ENCODE measurements at regions not wholly inside any gene's neighbourhood (a gene's known extent, or its start where the extent isn't known, plus 50 kb on each side); places are given as distances from the start of the nearest gene placed in this dataset.

DNA sequence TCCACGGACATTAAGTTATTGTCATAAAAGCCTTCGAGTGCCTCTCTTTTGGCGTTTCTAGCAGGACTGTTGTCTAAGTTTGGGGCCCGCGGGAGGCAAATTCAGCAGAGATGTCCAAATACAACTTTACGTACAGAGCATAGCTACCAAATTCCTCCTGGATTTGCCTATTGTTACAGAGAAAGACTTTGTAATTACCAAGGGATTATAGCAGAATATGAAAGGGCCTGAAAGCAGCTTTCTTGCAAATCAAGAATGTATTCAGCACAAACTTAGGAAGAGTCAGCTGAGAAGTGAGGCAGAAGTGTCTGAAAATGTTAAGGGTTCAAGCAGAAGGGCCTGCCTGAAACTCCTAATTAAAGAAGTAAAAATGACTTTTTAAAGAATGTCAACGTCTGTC lies 1053.5 kb upstream of the TENM3 start:
- DNase-seq (ENCODE audit: low spot score) = no peak

DNA sequence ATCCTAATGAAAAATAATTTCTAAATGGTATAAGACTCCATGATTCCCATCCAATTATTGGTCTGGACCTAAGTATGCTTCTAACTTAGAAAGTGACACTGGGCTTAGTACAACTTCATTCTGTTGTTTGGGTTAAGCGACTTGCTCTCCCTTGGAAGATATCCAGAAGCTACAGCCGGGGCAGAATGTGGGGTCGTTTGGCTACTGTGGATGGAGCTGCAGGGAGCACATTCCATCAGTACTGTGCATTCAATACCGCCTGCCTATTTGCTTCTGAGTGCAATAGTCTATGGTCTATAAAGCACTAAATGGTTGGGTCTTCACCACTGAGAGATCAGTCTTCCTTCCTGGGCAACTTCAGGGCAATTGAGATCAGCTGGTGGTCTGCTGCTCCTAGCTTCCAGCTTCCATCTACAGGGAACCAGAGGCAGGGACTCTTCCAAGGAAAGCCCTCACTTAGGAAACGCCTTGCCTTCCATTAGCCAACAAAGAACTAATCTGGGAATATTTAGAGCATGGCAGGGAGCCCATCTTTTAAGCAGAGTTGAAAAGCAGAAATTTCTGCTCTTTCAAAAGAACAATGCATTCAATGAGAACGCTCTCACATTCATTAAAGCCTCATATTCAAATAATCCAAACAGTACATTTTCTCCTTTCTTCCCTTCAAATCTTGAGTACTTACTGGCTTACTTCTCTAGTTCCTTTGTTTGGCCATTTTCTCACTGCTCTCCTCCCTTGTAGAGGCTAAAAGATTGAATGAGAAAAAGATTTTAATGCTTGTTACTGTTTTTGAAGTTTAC lies 1049.9 kb upstream of the TENM3 start:
- no peak for DNase-seq (ENCODE audit: low spot score)

DNA sequence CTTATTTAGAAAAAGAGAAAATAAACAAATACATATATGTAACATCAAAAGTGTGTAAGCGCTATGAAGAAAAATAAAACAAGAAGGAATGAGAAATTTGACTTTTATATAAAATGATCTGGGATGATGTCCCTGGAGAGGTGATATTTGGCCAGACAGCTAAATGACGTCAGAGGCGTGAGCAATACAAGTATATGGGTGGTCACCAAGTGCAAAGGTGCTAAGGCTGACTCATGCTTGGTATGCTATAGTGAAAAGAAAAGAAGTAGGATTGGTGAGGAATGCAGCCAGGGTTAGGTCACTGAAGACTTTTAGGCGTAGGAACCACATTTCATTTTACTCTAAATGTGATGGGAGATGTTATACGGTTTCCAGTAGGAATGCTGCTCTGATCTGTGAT lies 1049.1 kb upstream of the TENM3 start:
- DNase-seq (ENCODE audit: low spot score) = no peak

DNA sequence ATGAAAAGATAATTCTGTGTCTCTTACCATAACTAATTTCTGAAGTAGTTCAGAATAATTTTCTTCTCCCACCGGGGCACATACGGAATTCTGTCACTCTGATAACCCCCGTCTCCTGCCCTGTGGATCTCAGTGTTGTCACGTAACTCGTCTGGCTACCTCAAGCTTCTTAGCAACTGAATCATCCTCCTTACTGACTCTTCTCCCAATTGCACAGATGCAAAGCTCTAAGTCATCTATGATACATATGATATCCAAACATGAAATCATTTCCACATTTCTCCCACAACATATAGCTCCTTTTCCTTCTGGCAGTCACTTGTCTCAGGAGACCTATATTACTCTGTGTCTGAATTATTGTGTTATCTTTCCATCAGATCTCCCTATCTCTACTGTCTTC lies 1043.1 kb upstream of the TENM3 start:
- no peak for DNase-seq (ENCODE audit: low spot score)

DNA sequence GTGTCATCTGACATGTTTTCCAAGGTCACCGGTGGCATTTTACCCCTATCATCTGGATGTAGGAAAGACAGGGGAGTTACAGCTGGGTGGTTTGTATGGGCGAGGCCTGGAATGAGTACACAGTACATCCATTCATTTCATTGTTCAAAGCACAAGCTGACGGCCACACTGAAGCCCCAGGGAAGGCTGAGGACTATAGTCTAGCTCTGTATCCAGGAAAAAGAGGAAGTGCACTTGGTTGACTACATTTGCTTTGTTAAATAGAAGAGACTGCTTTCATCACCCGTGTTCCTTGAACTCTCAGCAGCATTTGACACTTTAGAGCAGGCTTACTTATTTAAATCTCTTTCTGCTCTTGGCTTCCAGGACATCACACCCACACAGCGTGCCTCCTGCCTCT lies 1041.0 kb upstream of the TENM3 start:
- DNase-seq (ENCODE audit: low spot score) = peak; percentile 23

DNA sequence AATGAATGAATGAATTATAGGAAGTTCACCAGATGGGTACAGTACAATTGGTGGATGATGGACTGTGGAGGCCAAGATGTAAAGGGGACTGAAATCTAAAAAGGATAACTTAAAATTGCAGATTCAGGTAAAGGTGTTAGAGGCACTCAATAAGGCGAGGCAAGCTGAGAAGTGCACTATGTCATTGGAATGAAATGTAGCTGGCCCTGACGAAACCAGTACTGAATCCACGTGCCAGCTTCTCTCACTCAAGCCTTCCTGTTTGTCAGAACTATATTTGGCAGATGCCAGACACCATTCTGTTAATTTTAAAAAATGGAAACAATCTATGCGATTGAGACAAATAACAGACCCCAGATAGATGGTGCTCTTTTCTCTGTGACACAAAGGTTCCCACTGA lies 1039.1 kb upstream of the TENM3 start:
- no peak for DNase-seq (ENCODE audit: low spot score)

DNA sequence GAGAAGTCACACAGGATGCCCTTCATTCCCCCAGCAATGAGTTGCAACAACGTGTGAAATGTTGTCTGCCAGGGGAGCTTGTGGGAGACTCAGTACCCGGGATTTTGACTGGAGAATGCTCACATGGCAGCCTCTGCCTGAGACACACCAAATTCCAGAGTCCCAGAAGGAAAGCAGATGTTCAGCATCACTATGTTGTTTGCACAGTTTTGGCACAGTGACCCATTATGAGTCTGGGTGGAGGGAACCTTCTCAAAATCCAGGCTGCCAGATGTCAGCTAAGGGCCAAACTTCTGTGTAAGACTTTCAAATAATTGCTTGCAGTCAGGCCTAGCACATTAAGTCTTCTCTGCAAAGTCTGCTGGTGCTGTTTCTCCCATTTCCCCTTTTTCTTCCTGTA lies 1029.7 kb upstream of the TENM3 start:
- no peak for DNase-seq (ENCODE audit: low spot score)

DNA sequence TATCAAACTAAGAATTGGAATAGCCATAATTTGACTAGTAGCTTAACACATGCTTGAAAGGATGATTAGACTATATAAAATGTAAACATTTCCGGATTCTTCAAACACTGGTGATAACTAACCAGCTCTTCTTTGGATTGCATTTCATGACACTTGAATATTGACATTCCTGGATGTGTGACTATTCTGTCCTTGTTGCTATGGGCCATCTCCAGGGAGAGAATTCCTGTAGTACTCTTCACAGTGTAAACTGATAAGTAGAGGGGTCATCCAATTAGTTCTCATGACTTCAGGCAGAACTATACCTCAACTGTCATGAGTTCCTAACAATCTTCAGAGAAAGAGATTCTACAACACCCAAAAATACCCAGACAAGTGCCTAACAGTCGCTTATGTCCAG lies 1026.7 kb upstream of the TENM3 start:
- DNase-seq (ENCODE audit: low spot score) = no peak

- no peak for DNase-seq (ENCODE audit: low spot score)
These were observed 1023.3 kb upstream of the TENM3 start for GRCh38 chr4:181219783-181220416.

GRCh38 chr4:181224852-181225251 lies 1018.4 kb upstream of the TENM3 start:
- no peak for DNase-seq (ENCODE audit: low spot score)

GRCh38 chr4:181225616-181226261 lies 1017.5 kb upstream of the TENM3 start:
- DNase-seq (ENCODE audit: low spot score) = no peak

DNA sequence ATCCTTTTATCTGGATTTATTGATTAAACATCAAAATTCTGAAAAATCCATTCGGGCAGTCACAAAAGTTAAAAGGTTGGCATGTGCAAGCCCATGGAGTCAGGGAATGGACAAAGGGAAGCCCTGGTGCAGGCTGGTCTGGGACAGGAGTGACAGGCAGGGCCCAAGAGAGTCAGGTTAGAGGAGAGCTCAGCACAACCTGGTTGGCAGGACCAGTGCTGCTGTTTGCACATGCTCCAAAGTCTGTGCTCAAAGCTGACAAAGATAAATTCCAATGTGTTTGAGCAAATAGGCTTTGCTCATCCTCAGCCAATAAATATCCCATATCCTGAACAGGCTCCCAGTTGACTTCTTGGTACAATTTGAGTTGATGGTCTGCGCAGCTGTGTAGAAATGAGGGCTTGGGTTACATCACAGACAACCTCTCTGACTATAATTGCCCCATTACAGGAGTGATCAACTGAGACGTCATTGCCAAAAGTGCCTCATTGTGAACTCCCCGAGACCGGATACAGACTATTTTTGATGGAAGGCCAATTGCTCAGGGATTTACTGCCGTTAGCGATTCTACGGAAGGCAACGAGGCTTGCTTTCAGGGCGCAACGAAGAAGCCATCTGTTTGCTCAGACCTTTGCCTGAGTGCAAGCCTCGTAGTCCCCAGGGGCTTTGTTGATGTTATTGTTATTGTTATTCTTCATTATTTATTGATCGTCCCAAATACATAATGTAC lies 1008.1 kb upstream of the TENM3 start:
- no peak for DNase-seq (ENCODE audit: low spot score)

- no peak for DNase-seq (ENCODE audit: low spot score)
These were observed 997.9 kb upstream of the TENM3 start for GRCh38 chr4:181245326-181245725.

DNA sequence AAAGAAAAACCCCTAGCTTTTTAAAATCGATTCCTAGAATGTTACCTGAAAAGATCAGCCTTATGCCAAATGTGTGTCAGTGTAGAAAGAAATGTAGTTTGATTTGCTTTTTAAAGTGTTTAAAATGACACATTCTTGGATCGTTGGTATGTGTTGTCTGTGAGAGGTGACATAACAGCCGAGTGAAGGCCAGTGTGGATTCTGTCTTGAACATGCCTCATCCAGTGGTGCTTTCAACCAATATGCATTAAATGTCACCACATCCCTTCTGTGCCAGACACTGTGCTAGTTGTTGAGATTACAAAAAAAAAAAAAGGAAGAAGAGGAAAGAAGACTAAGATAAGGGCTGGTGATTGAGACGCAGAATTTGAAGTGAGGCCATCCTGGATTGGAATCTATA lies 994.2 kb upstream of the TENM3 start:
- no peak for DNase-seq (ENCODE audit: low spot score)

- DNase-seq (ENCODE audit: low spot score) = no peak
These were observed 988.4 kb upstream of the TENM3 start for GRCh38 chr4:181254771-181255170.

DNA sequence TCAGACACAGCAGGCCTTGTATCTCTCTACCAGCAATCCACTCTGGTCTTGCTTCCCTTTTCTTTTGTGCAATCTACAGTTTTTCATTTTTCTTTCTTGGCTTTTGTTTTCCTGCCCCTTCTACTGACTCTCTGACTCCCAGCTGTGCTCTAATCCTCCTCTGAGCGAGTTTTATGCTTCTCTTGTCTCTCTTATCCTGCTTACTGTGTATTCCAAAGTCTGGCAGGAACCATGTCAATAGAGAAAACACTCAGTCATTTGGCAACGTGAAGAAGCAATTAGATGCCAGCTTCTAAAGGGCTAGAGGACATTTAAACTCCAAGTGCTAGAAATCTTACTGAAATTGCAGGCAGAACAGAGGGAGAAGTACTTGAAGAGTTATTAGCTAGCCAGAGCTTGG lies 984.6 kb upstream of the TENM3 start:
- no peak for DNase-seq (ENCODE audit: low spot score)

- DNase-seq (ENCODE audit: low spot score) = no peak
These were observed 984.0 kb upstream of the TENM3 start for GRCh38 chr4:181259081-181259709.

GRCh38 chr4:181261279-181261678 lies 981.9 kb upstream of the TENM3 start:
- DNase-seq (ENCODE audit: low spot score) = no peak

- DNase-seq (ENCODE audit: low spot score) = no peak
These were observed 978.3 kb upstream of the TENM3 start for GRCh38 chr4:181264893-181265292.

DNA sequence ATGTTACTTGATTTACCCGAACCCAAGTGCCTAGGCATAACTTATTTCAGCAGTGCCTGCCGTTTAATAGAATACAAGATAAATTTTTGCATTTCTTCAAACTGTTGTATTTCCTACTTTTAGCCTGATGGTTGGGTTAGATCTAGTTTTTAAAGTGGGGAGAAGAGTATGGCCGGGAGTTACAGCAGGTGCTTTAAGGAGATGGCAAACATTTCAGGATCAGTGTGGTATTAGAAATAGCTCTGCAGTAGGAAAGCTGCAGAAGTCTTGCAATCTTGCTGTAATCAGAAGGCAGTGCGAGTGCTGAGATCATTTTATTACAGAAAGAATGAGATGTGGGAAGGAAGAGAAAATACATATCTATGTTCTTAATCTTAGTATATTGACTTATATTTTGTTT lies 977.8 kb upstream of the TENM3 start:
- DNase-seq (ENCODE audit: low spot score) = no peak

DNA sequence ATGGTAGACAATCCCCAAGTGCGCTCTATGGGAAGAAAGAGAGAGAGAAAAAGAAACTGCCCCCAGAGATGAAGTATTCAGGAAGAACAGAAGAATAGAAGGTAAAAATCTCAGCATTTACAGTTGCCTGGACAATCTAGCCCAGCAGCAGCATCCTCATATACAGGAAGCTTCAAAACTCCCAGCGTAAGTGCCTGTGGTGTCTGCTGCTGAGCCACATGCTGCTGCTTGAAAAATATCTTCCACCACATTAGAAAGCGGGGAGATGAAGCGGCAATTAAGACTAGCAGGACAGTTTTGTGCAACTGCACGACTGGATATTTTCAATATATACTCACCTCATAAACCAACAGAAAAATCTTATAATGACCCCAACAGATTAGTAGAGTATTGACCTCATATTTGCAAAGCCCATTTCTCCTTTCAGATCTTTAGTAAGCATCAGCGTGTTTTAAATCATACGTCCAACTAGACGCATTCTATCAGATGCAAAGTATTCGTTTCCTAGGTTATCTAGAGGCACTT lies 972.0 kb upstream of the TENM3 start:
- DNase-seq (ENCODE audit: low spot score) = no peak

- no peak for DNase-seq (ENCODE audit: low spot score)
These were observed 970.8 kb upstream of the TENM3 start for GRCh38 chr4:181272422-181272821.
